GM13976 (cell line): ENCODE measurements at regions not wholly inside any gene's neighbourhood (a gene's known extent, or its start where the extent isn't known, plus 50 kb on each side); places are given as distances from the start of the nearest gene placed in this dataset.
"Not testable (repeated sequence)": the region's sequence is repeated elsewhere in the genome, so short reads cannot be mapped to it uniquely, and the experiment has no call there.

ENCODE experiments used
- DNase-seq: peaks from one replicate; pipeline ENCODE4 v3.0.0; 2012; ENCODE audit warnings: low spot score
- in situ Hi-C: fragments of 300-500 bp; cut with MboI; formaldehyde crosslinking; loops from one replicate; pipeline ENCODE4 v1.12.0; 2022; ENCODE audit warnings: low sequenced_read_pairs, mixed read lengths, inconsistent platforms; ENCODE audit not compliant: unreplicated experiment
- TF ChIP-seq, protein P1 (sequence below): IDR thresholded peaks from 2 replicates; pipeline ENCODE4 v1.5.1; 2012; ENCODE audit warnings: borderline replicate concordance, mild to moderate bottlenecking; ENCODE audit not compliant: insufficient read depth; ENCODE audit errors: extremely low read depth, missing control alignments, control extremely low read depth

DNA sequence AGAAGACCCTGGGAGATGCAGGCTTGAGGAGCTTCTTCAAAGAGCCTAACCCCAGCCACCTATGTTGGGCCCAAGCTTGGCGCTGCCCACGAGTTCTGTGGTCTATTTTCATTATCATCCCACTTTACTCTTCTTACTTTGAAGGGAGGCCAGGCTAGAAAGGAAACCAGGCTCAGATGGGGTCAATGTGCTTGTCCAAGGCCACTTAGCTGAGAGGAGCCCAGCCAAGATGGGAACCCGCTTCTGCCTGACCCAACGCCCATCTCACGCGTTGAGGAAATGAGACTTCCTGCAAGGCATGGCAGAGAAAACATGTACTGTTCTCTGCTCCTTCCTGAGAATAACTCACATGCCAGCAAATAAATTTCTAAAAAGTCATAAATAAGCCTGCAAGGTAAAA lies 486.3 kb upstream of the PROK2 start:
- TF ChIP-seq, protein P1, sequence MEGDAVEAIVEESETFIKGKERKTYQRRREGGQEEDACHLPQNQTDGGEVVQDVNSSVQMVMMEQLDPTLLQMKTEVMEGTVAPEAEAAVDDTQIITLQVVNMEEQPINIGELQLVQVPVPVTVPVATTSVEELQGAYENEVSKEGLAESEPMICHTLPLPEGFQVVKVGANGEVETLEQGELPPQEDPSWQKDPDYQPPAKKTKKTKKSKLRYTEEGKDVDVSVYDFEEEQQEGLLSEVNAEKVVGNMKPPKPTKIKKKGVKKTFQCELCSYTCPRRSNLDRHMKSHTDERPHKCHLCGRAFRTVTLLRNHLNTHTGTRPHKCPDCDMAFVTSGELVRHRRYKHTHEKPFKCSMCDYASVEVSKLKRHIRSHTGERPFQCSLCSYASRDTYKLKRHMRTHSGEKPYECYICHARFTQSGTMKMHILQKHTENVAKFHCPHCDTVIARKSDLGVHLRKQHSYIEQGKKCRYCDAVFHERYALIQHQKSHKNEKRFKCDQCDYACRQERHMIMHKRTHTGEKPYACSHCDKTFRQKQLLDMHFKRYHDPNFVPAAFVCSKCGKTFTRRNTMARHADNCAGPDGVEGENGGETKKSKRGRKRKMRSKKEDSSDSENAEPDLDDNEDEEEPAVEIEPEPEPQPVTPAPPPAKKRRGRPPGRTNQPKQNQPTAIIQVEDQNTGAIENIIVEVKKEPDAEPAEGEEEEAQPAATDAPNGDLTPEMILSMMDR, result no peak
- DNase-seq, result no peak
- in situ Hi-C loops, result loop anchor here (25.0 kb wide), 1 partner anchor 334 kb away; no protein-coding TSS in a partner anchor

DNA sequence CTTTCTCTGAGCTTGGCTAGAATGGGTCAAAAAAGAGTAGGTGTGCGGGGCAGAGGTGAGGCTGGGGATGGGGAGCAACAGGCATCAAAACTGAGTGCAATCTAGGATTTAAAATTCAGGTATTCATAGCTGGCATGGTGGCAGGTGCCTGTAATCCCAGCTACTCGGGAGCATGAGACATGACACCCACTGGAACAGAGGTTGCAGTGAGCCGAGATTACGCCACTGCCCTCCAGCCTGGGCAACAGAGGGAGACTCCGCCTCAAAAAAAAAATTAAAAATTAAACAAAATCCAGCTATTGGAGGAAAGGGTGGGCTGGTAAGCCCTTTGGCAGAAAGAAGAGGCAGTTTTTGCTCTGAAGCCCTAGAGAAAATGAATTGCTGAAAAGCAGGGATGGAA lies 485.8 kb upstream of the PROK2 start:
- in situ Hi-C loops, result loop anchor here (25.0 kb wide), 1 partner anchor 333 kb away; no protein-coding TSS in a partner anchor

DNA sequence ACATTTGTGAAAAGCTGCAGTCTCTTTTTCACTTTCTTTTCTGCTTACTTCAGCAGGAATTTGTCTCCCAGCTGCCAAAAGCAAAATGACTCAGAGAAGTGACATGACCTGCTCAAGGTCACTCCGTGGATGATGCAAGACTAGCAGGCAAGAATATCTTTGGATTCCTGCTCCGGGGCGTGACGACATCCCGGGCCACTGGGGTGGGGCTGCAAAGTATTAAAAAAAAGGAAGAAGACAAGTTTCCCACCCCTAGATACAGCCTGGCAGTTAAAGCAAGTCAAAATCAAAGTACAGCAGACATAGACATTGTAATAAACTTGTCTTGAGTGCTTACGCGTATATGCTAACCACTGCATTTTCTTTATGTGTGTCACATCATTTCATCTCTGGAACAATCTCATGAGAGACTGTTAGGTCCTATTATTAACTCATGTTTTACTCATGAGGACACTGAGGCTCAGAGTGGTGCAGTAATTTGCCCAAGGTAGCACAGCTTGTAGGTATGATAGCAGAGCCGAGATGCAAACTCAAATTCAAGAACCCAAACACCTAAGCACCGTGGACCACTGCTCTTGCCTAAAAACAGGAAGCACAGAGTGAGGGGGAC lies 485.2 kb upstream of the PROK2 start:
- no peak for DNase-seq
- TF ChIP-seq, protein P1, result no peak

More for the DNA sequence above, 485.8 kb upstream of the PROK2 start:
- DNase-seq, result no peak
- TF ChIP-seq, protein P1, result no peak

DNA sequence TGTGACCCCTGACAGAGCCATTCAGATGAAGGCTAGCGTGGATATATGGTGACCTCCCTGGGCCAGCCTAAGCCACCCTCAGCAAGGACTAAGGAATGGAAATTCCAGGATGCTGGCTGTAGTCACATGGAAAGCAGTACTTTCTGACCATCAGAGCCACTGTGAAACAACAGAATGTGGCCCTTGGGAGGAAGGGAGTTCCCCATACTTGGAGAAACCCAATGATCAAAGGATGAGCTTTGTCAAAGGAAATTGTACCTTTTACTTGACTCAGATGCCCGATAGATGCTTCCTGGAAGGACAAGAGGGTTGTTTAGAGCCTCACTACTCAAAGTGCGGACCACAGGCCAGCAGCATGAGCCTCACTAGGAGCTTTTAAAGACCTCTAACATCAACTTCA lies 484.5 kb upstream of the PROK2 start:
- TF ChIP-seq, protein P1, result no peak
- no peak for DNase-seq
- in situ Hi-C loops, result loop anchor here (25.0 kb wide), 1 partner anchor 332 kb away; no protein-coding TSS in a partner anchor

More for the DNA sequence above, 485.2 kb upstream of the PROK2 start:
- in situ Hi-C loops, result loop anchor here (25.0 kb wide), 1 partner anchor 333 kb away; no protein-coding TSS in a partner anchor

DNA sequence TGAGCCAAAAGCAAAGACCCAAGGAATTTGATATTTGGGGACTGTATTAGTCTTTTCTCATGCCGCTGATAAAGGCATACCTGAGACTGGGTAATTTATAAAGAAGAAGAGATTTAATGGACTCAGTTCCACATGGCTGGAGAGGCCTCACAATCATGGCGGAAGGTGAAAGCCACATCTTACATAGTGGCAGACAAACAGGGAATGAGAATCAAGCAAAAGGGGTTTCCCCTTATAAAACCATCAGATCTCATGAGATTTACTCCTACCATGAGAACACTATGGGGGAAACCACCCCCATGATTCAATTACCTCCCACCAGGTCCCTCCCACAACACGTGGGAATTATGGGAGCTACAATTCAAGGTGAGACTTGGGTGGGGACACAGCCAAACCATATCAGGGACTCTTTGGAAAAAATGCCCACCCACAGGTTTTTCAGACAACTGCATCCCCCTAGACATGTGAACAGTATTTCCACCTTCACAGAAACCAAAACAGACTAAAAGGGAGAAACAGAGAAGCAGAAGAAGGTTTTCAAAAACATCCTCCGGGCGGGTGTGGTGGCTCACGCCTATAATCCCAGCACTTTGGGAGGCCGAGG lies 482.1 kb upstream of the PROK2 start:
- in situ Hi-C loops, result loop anchor here (25.0 kb wide), 1 partner anchor 330 kb away; no protein-coding TSS in a partner anchor
- DNase-seq, result not testable (repeated sequence)

DNA sequence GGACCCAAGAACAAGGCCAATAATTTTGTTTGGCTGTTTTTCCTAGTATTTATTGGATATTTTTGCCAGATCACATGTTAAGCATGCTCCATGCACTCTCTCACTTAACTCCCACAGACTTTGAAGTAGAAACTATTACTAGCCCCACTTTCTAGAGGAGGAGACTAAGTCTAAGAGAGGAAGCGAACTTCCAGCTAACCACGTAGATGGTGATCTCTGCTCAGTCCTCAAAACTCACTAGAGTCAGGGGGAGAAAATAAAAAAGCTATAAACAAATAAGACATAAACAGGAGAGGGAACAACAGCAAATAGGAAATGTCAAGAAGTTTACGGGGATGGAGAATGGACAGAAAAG lies 481.0 kb upstream of the PROK2 start:
- in situ Hi-C loops, result loop anchor here (25.0 kb wide), 1 partner anchor 329 kb away; no protein-coding TSS in a partner anchor
- TF ChIP-seq, protein P1, result no peak
- no peak for DNase-seq
